Left lung (tissue), 4 donors: ENCODE measurements at regions not wholly inside any gene's neighbourhood (a gene's known extent, or its start where the extent isn't known, plus 50 kb on each side); places are given as distances from the start of the nearest gene placed in this dataset.

Experiments used
- ATAC-seq: fragments of 200-7000 bp; cut with Tn5 transposase; one replicate; pipeline ENCODE4 v1.9.1; 2020; ENCODE audit warnings: moderate library complexity
- DNase-seq, 4 donors: peaks; one replicate each; pipeline ENCODE4 v3.0.0-alpha.2; 2013 to 2020
- H3K27ac ChIP-seq, 2 donors: fragments of 200-600 bp; sonication (generic) in 1 of 2; one replicate each; pipeline versions ENCODE4 v1.5.0 to v1.8.0; 2020 to 2021
- H3K27me3 ChIP-seq, 2 donors: fragments of 200-600 bp; sonication (generic) in 1 of 2; one replicate each; pipeline versions ENCODE4 v1.5.0 to v1.8.0; 2020 to 2021
- H3K36me3 ChIP-seq, 2 donors: fragments of 200-600 bp; sonication (generic) in 1 of 2; one replicate each; pipeline versions ENCODE4 v1.5.0 to v1.8.0; 2020 to 2021
- H3K4me1 ChIP-seq, 2 donors: fragments of 200-600 bp; one replicate each; pipeline ENCODE4 v1.8.0; 2021
- H3K4me3 ChIP-seq, 2 donors: fragments of 200-600 bp; sonication (generic) in 1 of 2; one replicate each; pipeline versions ENCODE4 v1.5.0 to v1.8.0; 2020 to 2021; ENCODE audit warnings: mild to moderate bottlenecking in 1 of 2
- H3K9me3 ChIP-seq, 2 donors: fragments of 200-600 bp; sonication (generic) in 1 of 2; one replicate each; pipeline versions ENCODE4 v1.5.0 to v1.8.0; 2020 to 2021
- intact Hi-C, 2 donors: fragments of 100-400 bp; cut with DNase I; formaldehyde crosslinking; loops; one replicate each; pipeline versions ENCODE4 v1.11.2 to v1.14.2; 2022
- TF ChIP-seq, protein P1 (sequence below), 2 donors: fragments of 200-600 bp; sonication (generic) in 1 of 2; IDR thresholded peaks; one replicate each; pipeline versions ENCODE4 v1.5.0 to v1.8.0; 2021; ENCODE audit warnings: antibody characterized with exemption in 2 of 2
- donor health status: DM: no; HTN: yes; CAD: no.
- donor health status: DM: no; HTN: no; CAD: no.

DNA sequence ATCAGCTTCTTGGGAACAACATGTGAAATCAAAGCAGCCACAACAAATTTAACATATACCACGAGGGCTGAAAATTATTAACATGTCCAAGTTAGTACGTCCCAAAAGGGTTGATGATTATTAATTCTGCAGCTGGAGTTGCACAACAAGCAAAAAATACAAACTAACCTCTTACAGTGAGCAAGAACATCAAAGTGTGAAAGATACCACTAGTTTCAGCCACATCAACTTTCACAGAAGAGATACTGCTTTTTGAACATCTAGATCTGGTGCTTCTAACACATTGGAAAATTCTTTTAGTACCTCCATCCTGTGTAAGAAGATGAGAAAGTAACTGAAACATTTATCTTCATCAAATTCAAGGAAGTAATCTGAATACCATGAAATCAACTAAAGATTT, 334.1 kb downstream of the PCDH7 start:
- no peaks in the 10 kb centered on the region for H3K4me1 ChIP-seq
- H3K27me3 ChIP-seq = no peaks in the 10 kb centered on the region
- no peak for ATAC-seq
- no peak overlapping the region for H3K4me3 ChIP-seq
- no peak for DNase-seq
- TF ChIP-seq, protein P1, sequence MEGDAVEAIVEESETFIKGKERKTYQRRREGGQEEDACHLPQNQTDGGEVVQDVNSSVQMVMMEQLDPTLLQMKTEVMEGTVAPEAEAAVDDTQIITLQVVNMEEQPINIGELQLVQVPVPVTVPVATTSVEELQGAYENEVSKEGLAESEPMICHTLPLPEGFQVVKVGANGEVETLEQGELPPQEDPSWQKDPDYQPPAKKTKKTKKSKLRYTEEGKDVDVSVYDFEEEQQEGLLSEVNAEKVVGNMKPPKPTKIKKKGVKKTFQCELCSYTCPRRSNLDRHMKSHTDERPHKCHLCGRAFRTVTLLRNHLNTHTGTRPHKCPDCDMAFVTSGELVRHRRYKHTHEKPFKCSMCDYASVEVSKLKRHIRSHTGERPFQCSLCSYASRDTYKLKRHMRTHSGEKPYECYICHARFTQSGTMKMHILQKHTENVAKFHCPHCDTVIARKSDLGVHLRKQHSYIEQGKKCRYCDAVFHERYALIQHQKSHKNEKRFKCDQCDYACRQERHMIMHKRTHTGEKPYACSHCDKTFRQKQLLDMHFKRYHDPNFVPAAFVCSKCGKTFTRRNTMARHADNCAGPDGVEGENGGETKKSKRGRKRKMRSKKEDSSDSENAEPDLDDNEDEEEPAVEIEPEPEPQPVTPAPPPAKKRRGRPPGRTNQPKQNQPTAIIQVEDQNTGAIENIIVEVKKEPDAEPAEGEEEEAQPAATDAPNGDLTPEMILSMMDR (IDR thresholded peaks at IDR 0.05) = no peak
- H3K9me3 ChIP-seq = no peaks in the 10 kb centered on the region
- intact Hi-C loops = no loop called here
- no peak overlapping the region for H3K27ac ChIP-seq
- no peaks in the 10 kb centered on the region for H3K36me3 ChIP-seq

DNA sequence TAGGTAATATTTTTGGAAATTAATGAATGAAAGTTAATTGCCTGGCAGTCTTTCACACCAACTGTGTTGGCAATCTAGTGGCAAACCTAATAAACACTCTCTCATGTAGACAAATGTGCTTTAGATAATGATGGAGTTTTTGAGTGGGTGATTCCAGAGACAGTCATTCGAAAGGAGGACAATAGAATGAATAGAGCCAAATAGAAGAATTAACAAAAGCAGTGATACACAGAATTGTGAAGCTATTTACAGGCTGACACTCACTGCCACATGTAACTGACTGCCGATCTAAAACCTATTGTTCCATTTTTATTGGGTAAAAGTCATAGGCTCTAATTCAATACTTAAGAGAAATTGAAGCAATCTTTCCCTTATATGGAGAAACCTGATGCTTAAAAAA, 338.5 kb downstream of the PCDH7 start:
- Histone ChIP-seq H3K9me3 (no peaks in the 10 kb centered on the region), H3K4me1 (no peaks in the 10 kb centered on the region), H3K27ac (no peak overlapping the region), H3K4me3 (no peak overlapping the region), H3K27me3 (no peaks in the 10 kb centered on the region), H3K36me3 (no peaks in the 10 kb centered on the region)
- ATAC-seq = no peak
- TF ChIP-seq, protein P1 (IDR thresholded peaks at IDR 0.05) = no peak
- no peak for DNase-seq
- intact Hi-C loops = no loop called here

DNA sequence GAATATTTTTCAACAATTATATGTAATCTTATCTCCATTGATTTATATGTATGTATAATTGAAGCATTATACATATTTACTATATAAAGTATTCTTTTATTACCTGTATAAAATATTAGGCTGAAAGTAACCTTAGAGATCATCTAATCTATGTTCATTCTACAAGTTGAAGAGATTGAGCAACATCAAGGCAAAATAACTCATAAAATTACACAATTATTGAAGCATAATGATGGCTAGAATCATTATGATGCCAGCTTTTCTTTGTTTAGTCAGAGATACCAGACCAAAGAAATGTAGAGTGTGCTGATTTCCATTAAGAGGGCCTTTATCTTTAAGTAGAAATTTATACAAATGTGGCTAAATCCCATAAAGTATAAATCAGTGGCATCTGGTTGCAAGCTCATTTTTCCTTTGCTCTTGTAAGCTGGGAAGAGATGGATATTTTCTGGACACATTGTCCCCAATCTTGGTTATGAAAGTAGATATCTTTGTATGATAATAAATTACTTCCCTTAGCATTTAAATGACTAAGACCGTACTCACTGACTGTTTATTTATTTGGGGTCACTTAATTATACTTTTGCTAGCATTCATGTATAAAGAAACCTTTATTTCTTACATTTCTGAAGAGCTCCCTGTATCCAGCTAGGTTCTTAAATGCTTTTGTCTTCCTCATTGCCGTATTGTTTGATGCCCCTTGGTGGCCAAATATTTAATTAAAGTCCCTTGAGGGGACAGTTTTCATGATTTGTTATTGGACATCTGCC, 339.8 kb downstream of the PCDH7 start:
- H3K4me1 ChIP-seq = no peaks in the 10 kb centered on the region
- H3K4me3 ChIP-seq = no peak overlapping the region
- DNase-seq (no peak), ATAC-seq (no peak)
- intact Hi-C loops = no loop called here
- no peaks in the 10 kb centered on the region for H3K9me3 ChIP-seq
- H3K27ac ChIP-seq = no peak overlapping the region
- no peaks in the 10 kb centered on the region for H3K27me3 ChIP-seq
- TF ChIP-seq, protein P1 (IDR thresholded peaks at IDR 0.05) = no peak
- H3K36me3 ChIP-seq = no peaks in the 10 kb centered on the region

DNA sequence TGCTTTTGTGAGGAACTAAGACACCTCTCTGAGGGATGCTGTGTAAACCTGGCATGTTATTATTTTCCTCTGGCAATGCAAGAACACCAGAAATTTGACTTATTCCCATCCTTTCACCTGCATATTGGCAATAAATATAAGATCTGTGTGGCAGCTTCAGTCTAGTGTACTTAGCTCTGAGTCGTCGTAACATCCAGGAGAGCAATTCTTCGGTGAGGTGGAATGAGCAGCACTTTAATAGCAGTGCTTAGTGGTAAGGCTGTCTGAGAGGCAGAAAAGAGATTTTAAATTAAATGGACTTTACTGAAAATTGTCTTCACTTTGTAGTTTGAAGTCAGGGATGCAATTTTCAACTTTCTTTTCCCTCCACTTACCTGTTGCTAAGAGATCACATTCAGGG, 344.9 kb downstream of the PCDH7 start:
- ATAC-seq (no peak), DNase-seq (no peak)
- TF ChIP-seq, protein P1 (IDR thresholded peaks at IDR 0.05) = no peak
- Histone ChIP-seq H3K4me3 (no peak overlapping the region), H3K27me3 (no peaks in the 10 kb centered on the region), H3K27ac (no peak overlapping the region), H3K4me1 (no peaks in the 10 kb centered on the region), H3K9me3 (no peaks in the 10 kb centered on the region), H3K36me3 (no peaks in the 10 kb centered on the region)
- intact Hi-C loops = no loop called here

DNA sequence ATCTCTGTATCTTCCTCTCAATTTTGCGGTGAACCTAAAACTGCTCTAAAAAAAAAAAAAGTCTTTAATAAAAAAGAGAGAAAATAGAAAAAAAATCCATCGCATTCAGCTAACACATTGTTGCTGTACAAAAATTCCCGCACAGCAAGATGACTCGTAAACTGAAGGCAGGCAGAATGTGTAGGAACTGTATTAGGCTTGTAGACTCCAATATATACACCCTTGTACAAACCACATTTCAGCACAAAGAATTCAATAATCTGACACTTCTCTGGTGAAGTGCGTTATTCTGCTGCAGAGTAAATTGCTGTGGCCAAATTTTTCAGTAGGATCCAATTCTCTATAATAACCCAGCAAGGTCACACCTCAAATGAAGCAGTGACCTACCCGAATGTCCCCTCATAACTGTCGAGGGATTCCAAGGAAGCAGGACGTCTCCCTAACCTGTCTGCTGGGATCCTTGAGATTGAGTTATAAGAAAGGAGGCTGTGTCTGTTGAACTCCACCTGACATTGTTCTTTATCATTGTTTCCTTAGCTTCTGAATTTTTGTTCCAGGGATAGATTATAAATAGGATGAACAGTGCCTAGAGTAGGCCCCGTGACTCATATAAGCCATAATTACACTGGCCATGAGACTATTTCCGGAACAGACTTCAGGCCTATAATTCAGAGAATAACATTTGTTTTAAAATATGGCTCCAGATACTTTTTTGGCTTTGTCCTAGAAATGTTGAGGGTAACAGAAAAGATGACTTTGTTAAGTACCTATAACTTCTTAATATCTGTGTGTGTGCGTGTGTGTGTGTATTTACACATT, 348.3 kb downstream of the PCDH7 start:
- TF ChIP-seq, protein P1 (IDR thresholded peaks at IDR 0.05) = no peak
- H3K36me3 ChIP-seq = no peaks in the 10 kb centered on the region
- no peak for ATAC-seq
- no peak overlapping the region for H3K27ac ChIP-seq
- DNase-seq = no peak
- H3K9me3 ChIP-seq = no peaks in the 10 kb centered on the region
- intact Hi-C loops = no loop called here
- no peaks in the 10 kb centered on the region for H3K4me1 ChIP-seq
- H3K27me3 ChIP-seq = no peaks in the 10 kb centered on the region
- no peak overlapping the region for H3K4me3 ChIP-seq
